Liver (tissue), 8 donors: ENCODE measurements at regions not wholly inside any gene's neighbourhood (a gene's known extent, or its start where the extent isn't known, plus 50 kb on each side); places are given as distances from the start of the nearest gene placed in this dataset.

Source experiments
- DNase-seq: peaks from one replicate; pipeline ENCODE4 v3.0.0-alpha.2; 2017; ENCODE audit warnings: low spot score
- H3K27ac ChIP-seq, 2 donors: one replicate each; pipeline ENCODE4 v1.7.0; 2013; ENCODE audit warnings: inconsistent platforms in 2 of 2, low read length in 2 of 2, control low read depth in 1 of 2, low read depth in 1 of 2, mild to moderate bottlenecking in 1 of 2
- H3K27me3 ChIP-seq, 4 donors: one replicate each; pipeline versions ENCODE4 v1.6.1 to v1.7.0; 2013; ENCODE audit warnings: low read length in 3 of 4, inconsistent platforms in 1 of 4, mild to moderate bottlenecking in 1 of 4, moderate library complexity in 1 of 4; ENCODE audit not compliant: control insufficient read depth in 4 of 4, insufficient read depth in 4 of 4
- H3K36me3 ChIP-seq, 4 donors: one replicate each; pipeline versions ENCODE4 v1.6.1 to v1.7.0; 2013; ENCODE audit warnings: low read length in 3 of 4, mild to moderate bottlenecking in 3 of 4, low read depth in 1 of 4, moderate library complexity in 1 of 4; ENCODE audit not compliant: control insufficient read depth in 4 of 4, insufficient read depth in 3 of 4
- H3K4me1 ChIP-seq, 4 donors: one replicate each; pipeline versions ENCODE4 v1.6.1 to v1.7.0; 2013; ENCODE audit warnings: low read length in 3 of 4, mild to moderate bottlenecking in 3 of 4, moderate library complexity in 1 of 4; ENCODE audit not compliant: control insufficient read depth in 4 of 4, insufficient read depth in 4 of 4
- H3K4me3 ChIP-seq, 3 donors: one replicate each; pipeline versions ENCODE4 v1.6.1 to v1.7.0; 2013; ENCODE audit warnings: low read length in 3 of 3, control low read depth in 1 of 3, low read depth in 1 of 3, mild to moderate bottlenecking in 1 of 3
- H3K9ac ChIP-seq, 2 donors: one replicate each; pipeline ENCODE4 v1.7.0; 2013; ENCODE audit warnings: low read length in 2 of 2, mild to moderate bottlenecking in 2 of 2, moderate library complexity in 2 of 2, control low read depth in 1 of 2, low read depth in 1 of 2
- H3K9me3 ChIP-seq, 4 donors: one replicate each; pipeline versions ENCODE4 v1.6.1 to v1.7.0; 2013; ENCODE audit warnings: low read length in 3 of 4; ENCODE audit not compliant: control insufficient read depth in 4 of 4
- ATF3 ChIP-seq: IDR thresholded peaks from 2 replicates; pipeline ENCODE4 v1.6.1; 2016; ENCODE audit warnings: antibody characterized with exemption
- CTCF ChIP-seq: fragments of 150-350 bp; IDR thresholded peaks from 2 replicates; pipeline ENCODE4 v1.5.1; 2017; ENCODE audit warnings: improper control_type of control experiment, low read depth, low read length; ENCODE audit not compliant: missing input control
- EGR1 ChIP-seq, 2 donors: IDR thresholded peaks; 2 replicates each; pipeline ENCODE4 v1.6.1; 2016 to 2018; ENCODE audit warnings: antibody characterized with exemption in 2 of 2, low read depth in 2 of 2
- FOXA1 ChIP-seq: IDR thresholded peaks from 2 replicates; pipeline ENCODE4 v1.6.1; 2016; ENCODE audit warnings: antibody characterized with exemption
- FOXA2 ChIP-seq: IDR thresholded peaks from 2 replicates; pipeline ENCODE4 v1.6.1; 2016; ENCODE audit warnings: antibody characterized with exemption
- GABPA ChIP-seq, 2 donors: IDR thresholded peaks in 1 of 2; conservative IDR thresholded peaks in 1 of 2; 2 replicates each; pipeline ENCODE4 v1.6.1; 2016; ENCODE audit warnings: antibody characterized with exemption in 2 of 2, mild to moderate bottlenecking in 1 of 2, moderate library complexity in 1 of 2
- HNF4A ChIP-seq, 2 donors: conservative IDR thresholded peaks; 2 replicates each; pipeline ENCODE4 v1.6.1; 2016; ENCODE audit warnings: antibody characterized with exemption in 2 of 2, mild to moderate bottlenecking in 2 of 2
- HNF4G ChIP-seq: IDR thresholded peaks from 2 replicates; pipeline ENCODE4 v1.6.1; 2016; ENCODE audit warnings: antibody characterized with exemption
- MAX ChIP-seq: IDR thresholded peaks from 2 replicates; pipeline ENCODE4 v1.6.1; 2016; ENCODE audit warnings: antibody characterized with exemption
- RAD21 ChIP-seq, 2 donors: IDR thresholded peaks; 2 replicates each; pipeline ENCODE4 v1.6.1; 2016; ENCODE audit warnings: antibody characterized with exemption in 2 of 2, mild to moderate bottlenecking in 2 of 2
- RXRA ChIP-seq, 2 donors: IDR thresholded peaks; 2 replicates each; pipeline ENCODE4 v1.6.1; 2017 to 2018; ENCODE audit warnings: antibody characterized with exemption in 2 of 2, mild to moderate bottlenecking in 1 of 2
- TAF1 ChIP-seq: conservative IDR thresholded peaks from 2 replicates; pipeline ENCODE4 v1.6.1; 2016; ENCODE audit warnings: antibody characterized with exemption, mild to moderate bottlenecking
- YY1 ChIP-seq: IDR thresholded peaks from 2 replicates; pipeline ENCODE4 v1.6.1; 2016; ENCODE audit warnings: antibody characterized with exemption, mild to moderate bottlenecking
- WGBS: extraction: QIAGEN DNeasy Blood & Tissue Kit; methylation state at CpG from one replicate; pipeline ENCODE4 v1.1.7; 2013; 5-methylcytosine and 5-hydroxymethylcytosine counted together
- donor health status: healthy.
- donor health status: healthy.
- donor health status: healthy.
- donor health status: healthy.
- donor health status: healthy.

- H3K4me3 ChIP-seq: no peak overlapping the region
- H3K27ac ChIP-seq: no peak overlapping the region
- no peaks in the 10 kb centered on the region for H3K4me1 ChIP-seq
- peak; percentile 25 for TF ChIP-seq CTCF
- no peak for TF ChIP-seq GABPA (IDR thresholded peaks at IDR 0.05 in 1 of 2, conservative IDR thresholded peaks at IDR 0.05 in 1 of 2)
- TF ChIP-seq RAD21 (IDR thresholded peaks at IDR 0.05): peak; percentile 63 to 83
- WGBS: 77% methylated on average over 6 of the region's 6 CpGs
- H3K9ac ChIP-seq: no peak overlapping the region
- DNase-seq: peak; percentile 36
- no peaks in the 10 kb centered on the region for H3K27me3 ChIP-seq
- H3K9me3 ChIP-seq: no peaks in the 10 kb centered on the region
- no peaks in the 10 kb centered on the region for H3K36me3 ChIP-seq
Observed at GRCh38 chr10:36725581-36726520, 399.5 kb upstream of the ANKRD30A start.

- no peaks in the 10 kb centered on the region for H3K4me1 ChIP-seq
- DNase-seq: no peak
- no peak for TF ChIP-seq CTCF
- TF ChIP-seq EGR1 (IDR thresholded peaks at IDR 0.05; ENCODE audit: low read depth in 2 of 2): no peak
- no peak for TF ChIP-seq RAD21 (IDR thresholded peaks at IDR 0.05)
- TF ChIP-seq HNF4A (conservative IDR thresholded peaks at IDR 0.05): no peak
- no peak for TF ChIP-seq FOXA1
- TF ChIP-seq FOXA2: no peak
- no peak for TF ChIP-seq MAX
- WGBS: 84% methylated on average over 9 of the region's 9 CpGs
- H3K27me3 ChIP-seq: no peaks in the 10 kb centered on the region
- H3K9ac ChIP-seq: no peak overlapping the region
- H3K9me3 ChIP-seq: no peaks in the 10 kb centered on the region
- no peak overlapping the region for H3K27ac ChIP-seq
- no peak overlapping the region for H3K4me3 ChIP-seq
- no peaks in the 10 kb centered on the region for H3K36me3 ChIP-seq
Observed at GRCh38 chr10:36722777-36723176, 402.6 kb upstream of the ANKRD30A start.

GRCh38 chr10:36721871-36722270 lies 403.5 kb upstream of the ANKRD30A start:
- Histone ChIP-seq H3K9ac (no peak overlapping the region), H3K9me3 (no peaks in the 10 kb centered on the region), H3K4me1 (no peaks in the 10 kb centered on the region), H3K27me3 (no peaks in the 10 kb centered on the region), H3K4me3 (no peak overlapping the region), H3K36me3 (no peaks in the 10 kb centered on the region), H3K27ac (no peak overlapping the region)
- 45% methylated on average over 2 of the region's 2 CpGs for WGBS
- no peak for DNase-seq
- TF ChIP-seq YY1 (no peak), HNF4G (no peak), CTCF (no peak), GABPA (IDR thresholded peaks at IDR 0.05 in 1 of 2, conservative IDR thresholded peaks at IDR 0.05 in 1 of 2) (no peak), ATF3 (no peak), RXRA (IDR thresholded peaks at IDR 0.05) (no peak), HNF4A (conservative IDR thresholded peaks at IDR 0.05) (no peak), TAF1 (no peak)
